Activated naive CD4-positive, alpha-beta T cell treated with anti-CD3 and anti-CD28 coated beads, Interleukin-2, amount 10 ng/mL, durations not matched to agents 7 days and 5 days (primary cell): ENCODE measurements at regions not wholly inside any gene's neighbourhood (a gene's known extent, or its start where the extent isn't known, plus 50 kb on each side); places are given as distances from the start of the nearest gene placed in this dataset.
A peak's percentile ranks its signal among the peaks of the same experiment; 100 is the strongest.
"Not testable (repeated sequence)": the region's sequence is repeated elsewhere in the genome, so short reads cannot be mapped to it uniquely, and the experiment has no call there.

Experiments
- CTCF ChIA-PET: fragments of 350-600 bp; sonication (Branson Sonifier 250); formaldehyde crosslinking; loops from one replicate; lab custom pipeline; 2021; ENCODE audit warnings: antibody characterized with exemption; lab: Charles Lee
- DNase-seq: peaks from one replicate; pipeline ENCODE4 v3.0.0-alpha.2; 2020
- H3K27ac Mint-ChIP-seq: one replicate; pipeline ENCODE4 v1.8.0; 2021; ENCODE audit warnings: mild to moderate bottlenecking, moderate library complexity, mixed read lengths
- H3K27me3 Mint-ChIP-seq: one replicate; pipeline ENCODE4 v1.8.0; 2021; ENCODE audit warnings: mild to moderate bottlenecking, mixed read lengths
- H3K36me3 Mint-ChIP-seq: one replicate; pipeline ENCODE4 v1.8.0; 2021; ENCODE audit warnings: mixed read lengths
- H3K4me1 Mint-ChIP-seq: one replicate; pipeline ENCODE4 v1.8.0; 2021; ENCODE audit warnings: mixed read lengths
- H3K4me3 Mint-ChIP-seq: one replicate; pipeline ENCODE4 v1.8.0; 2021; ENCODE audit warnings: mild to moderate bottlenecking, moderate library complexity, mixed read lengths
- H3K9me3 Mint-ChIP-seq: one replicate; pipeline ENCODE4 v1.8.0; 2021; ENCODE audit warnings: mixed read lengths

DNA sequence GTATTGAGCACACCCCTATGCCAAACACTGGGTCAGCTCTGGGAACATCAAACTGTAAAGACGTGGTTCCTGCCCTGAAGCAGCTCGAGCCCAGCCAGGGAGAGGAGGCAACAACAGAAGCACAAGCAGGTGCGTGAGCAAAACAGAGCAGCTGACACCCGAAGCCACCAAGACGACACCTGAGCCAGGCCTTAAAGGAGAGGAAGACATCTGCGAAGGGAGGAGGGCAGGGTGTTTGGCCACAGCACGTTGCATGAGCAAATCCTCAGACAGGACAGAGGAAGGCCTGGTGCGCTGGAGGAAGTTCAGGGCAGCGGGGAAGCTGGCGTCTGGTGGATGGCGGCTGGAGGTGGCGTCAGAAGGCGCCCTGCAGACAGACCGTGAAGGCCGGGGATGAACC is 172.0 kb downstream of the KLRB1 start:
- H3K36me3 Mint-ChIP-seq, H3K27me3 Mint-ChIP-seq, H3K9me3 Mint-ChIP-seq, H3K4me3 Mint-ChIP-seq, H3K4me1 Mint-ChIP-seq, CTCF ChIA-PET: not testable (repeated sequence)
- H3K27ac Mint-ChIP-seq, result peak overlapping the region; percentile 76
- peak; percentile 56 for DNase-seq

- H3K4me1 Mint-ChIP-seq, H3K27me3 Mint-ChIP-seq, H3K27ac Mint-ChIP-seq, CTCF ChIA-PET, H3K4me3 Mint-ChIP-seq, H3K9me3 Mint-ChIP-seq, DNase-seq: not testable (repeated sequence)
- H3K36me3 Mint-ChIP-seq, result peaks cover 13% of the 10 kb centered on the region
Observed at GRCh38 chr12:9430385-9430784, 177.3 kb downstream of the KLRB1 start.

GRCh38 chr12:9428856-9429255 is 178.9 kb downstream of the KLRB1 start:
- DNase-seq, CTCF ChIA-PET, H3K27me3 Mint-ChIP-seq, H3K9me3 Mint-ChIP-seq, H3K27ac Mint-ChIP-seq, H3K4me1 Mint-ChIP-seq, H3K4me3 Mint-ChIP-seq: not testable (repeated sequence)
- H3K36me3 Mint-ChIP-seq, result peaks cover 13% of the 10 kb centered on the region

- CTCF ChIA-PET, H3K4me1 Mint-ChIP-seq, H3K27ac Mint-ChIP-seq, H3K27me3 Mint-ChIP-seq, H3K9me3 Mint-ChIP-seq, DNase-seq, H3K4me3 Mint-ChIP-seq: not testable (repeated sequence)
- peaks cover 20% of the 10 kb centered on the region for H3K36me3 Mint-ChIP-seq
Observed at GRCh38 chr12:9425429-9425828, 182.3 kb downstream of the KLRB1 start.

DNA sequence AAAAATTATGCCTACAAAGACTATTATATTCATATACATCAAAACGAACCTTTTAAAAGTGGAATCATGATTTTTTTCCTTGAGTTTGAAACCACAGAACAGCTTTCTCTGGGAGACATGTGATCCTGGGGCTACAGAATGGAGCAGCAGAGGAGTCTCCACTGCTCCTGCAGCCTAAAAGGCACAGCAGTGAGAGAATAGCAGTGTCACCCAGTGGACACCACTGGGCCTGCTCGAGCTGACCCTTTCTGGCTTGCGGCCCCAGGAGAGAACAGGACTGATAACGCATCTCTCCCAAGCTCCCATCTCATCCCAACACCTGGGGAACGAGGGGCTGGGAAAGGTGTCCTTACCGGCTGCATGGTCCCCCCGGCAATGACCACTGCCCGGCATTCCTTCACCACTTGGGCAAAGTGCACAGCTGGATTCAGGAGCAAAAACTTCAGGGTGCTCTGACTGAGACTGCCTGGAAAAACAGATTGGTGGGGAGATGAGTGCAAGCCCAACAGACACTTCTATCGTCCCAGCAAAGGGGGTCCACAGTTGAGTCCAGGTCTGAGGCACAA is 183.5 kb downstream of the KLRB1 start:
- H3K27me3 Mint-ChIP-seq, DNase-seq, H3K4me3 Mint-ChIP-seq, CTCF ChIA-PET, H3K9me3 Mint-ChIP-seq, H3K4me1 Mint-ChIP-seq, H3K27ac Mint-ChIP-seq: not testable (repeated sequence)
- peaks cover 18% of the 10 kb centered on the region for H3K36me3 Mint-ChIP-seq

GRCh38 chr12:9422689-9423088 is 185.0 kb downstream of the KLRB1 start:
- H3K4me1 Mint-ChIP-seq, H3K27me3 Mint-ChIP-seq, DNase-seq, CTCF ChIA-PET, H3K4me3 Mint-ChIP-seq, H3K27ac Mint-ChIP-seq, H3K9me3 Mint-ChIP-seq: not testable (repeated sequence)
- H3K36me3 Mint-ChIP-seq, result peaks cover 18% of the 10 kb centered on the region

DNA sequence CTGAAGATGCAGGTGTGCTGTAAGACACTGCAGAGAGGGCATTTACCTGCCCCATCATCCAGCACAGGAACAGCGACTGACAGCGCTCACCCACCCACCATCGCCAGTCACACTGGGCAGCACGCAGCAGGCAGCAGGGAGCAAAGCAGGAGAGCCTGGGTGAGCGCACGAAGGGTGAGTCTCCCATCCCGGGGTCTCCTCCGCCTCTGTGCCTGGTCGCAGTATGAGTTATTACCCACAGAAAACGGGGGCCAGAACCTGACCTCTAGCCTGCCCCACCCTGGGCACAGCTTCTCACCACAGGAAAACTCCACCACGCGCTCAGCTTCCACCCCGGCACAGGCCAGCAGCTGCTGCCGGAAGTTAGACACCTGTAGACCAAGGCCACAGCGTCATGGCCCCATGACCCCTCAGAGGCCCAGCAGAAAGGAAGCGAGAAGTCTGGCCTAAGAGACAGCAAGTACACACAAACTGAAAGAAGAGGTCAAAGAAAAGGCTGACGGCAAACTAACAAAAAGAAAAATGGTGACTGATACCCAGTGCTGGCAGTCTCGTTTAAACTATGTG is 186.1 kb downstream of the KLRB1 start:
- H3K4me1 Mint-ChIP-seq, DNase-seq, H3K27ac Mint-ChIP-seq, H3K9me3 Mint-ChIP-seq, H3K4me3 Mint-ChIP-seq, H3K27me3 Mint-ChIP-seq, CTCF ChIA-PET: not testable (repeated sequence)
- peaks cover 14% of the 10 kb centered on the region for H3K36me3 Mint-ChIP-seq

GRCh38 chr12:9420817-9421519 is 186.7 kb downstream of the KLRB1 start:
- H3K27me3 Mint-ChIP-seq, H3K27ac Mint-ChIP-seq, H3K4me3 Mint-ChIP-seq, CTCF ChIA-PET, H3K4me1 Mint-ChIP-seq, DNase-seq, H3K9me3 Mint-ChIP-seq: not testable (repeated sequence)
- H3K36me3 Mint-ChIP-seq, result peaks cover 10% of the 10 kb centered on the region

DNA sequence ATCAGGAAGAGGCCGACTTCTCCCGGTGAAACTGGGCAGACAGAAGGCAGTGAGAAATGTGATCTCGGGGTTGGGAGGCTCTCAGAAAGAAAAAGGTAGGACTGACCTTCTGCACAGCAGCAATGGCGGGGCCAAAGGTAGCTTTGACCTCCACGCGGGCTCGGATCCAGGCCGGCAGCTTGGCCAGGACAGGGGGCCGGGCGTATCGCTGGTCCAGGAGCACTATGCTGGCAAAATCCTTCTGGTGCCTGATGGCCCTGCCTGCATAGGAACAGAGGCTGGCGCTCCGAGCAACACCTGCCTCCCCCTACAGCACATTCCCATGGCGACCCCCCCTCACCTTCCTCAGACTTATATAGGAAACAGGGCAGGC is 189.1 kb downstream of the KLRB1 start:
- CTCF ChIA-PET, result not testable (repeated sequence)

GRCh38 chr12:9417947-9418668 is 189.6 kb downstream of the KLRB1 start:
- H3K4me1 Mint-ChIP-seq, CTCF ChIA-PET, H3K36me3 Mint-ChIP-seq: not testable (repeated sequence)

More for the DNA sequence above, 189.1 kb downstream of the KLRB1 start:
- H3K9me3 Mint-ChIP-seq, H3K4me1 Mint-ChIP-seq, H3K27ac Mint-ChIP-seq, DNase-seq, H3K27me3 Mint-ChIP-seq, H3K4me3 Mint-ChIP-seq: not testable (repeated sequence)
- peaks cover 12% of the 10 kb centered on the region for H3K36me3 Mint-ChIP-seq

GRCh38 chr12:9417341-9417740 is 190.4 kb downstream of the KLRB1 start:
- DNase-seq, H3K27me3 Mint-ChIP-seq, H3K36me3 Mint-ChIP-seq, CTCF ChIA-PET, H3K4me3 Mint-ChIP-seq, H3K27ac Mint-ChIP-seq, H3K9me3 Mint-ChIP-seq: not testable (repeated sequence)
- peaks cover 10% of the 10 kb centered on the region for H3K4me1 Mint-ChIP-seq

More at GRCh38 chr12:9417947-9418668, 189.6 kb downstream of the KLRB1 start:
- not testable (repeated sequence) for DNase-seq, H3K9me3 Mint-ChIP-seq, H3K27ac Mint-ChIP-seq, H3K4me3 Mint-ChIP-seq, H3K27me3 Mint-ChIP-seq

GRCh38 chr12:9416346-9416745 is 191.4 kb downstream of the KLRB1 start:
- H3K9me3 Mint-ChIP-seq, H3K27ac Mint-ChIP-seq, H3K4me3 Mint-ChIP-seq, H3K27me3 Mint-ChIP-seq, CTCF ChIA-PET, DNase-seq: not testable (repeated sequence)
- Mint-ChIP-seq H3K36me3 (peaks cover 12% of the 10 kb centered on the region), H3K4me1 (peaks cover 16% of the 10 kb centered on the region)

- peaks cover 11% of the 10 kb centered on the region for H3K36me3 Mint-ChIP-seq
- DNase-seq, H3K27ac Mint-ChIP-seq, H3K4me3 Mint-ChIP-seq, CTCF ChIA-PET, H3K9me3 Mint-ChIP-seq, H3K27me3 Mint-ChIP-seq: not testable (repeated sequence)
- peaks cover 16% of the 10 kb centered on the region for H3K4me1 Mint-ChIP-seq
Observed at GRCh38 chr12:9415898-9416297, 191.8 kb downstream of the KLRB1 start.

GRCh38 chr12:9413862-9414261 is 193.9 kb downstream of the KLRB1 start:
- DNase-seq, H3K9me3 Mint-ChIP-seq, H3K27ac Mint-ChIP-seq, CTCF ChIA-PET, H3K27me3 Mint-ChIP-seq, H3K4me3 Mint-ChIP-seq: not testable (repeated sequence)
- Mint-ChIP-seq H3K36me3 (peaks cover 14% of the 10 kb centered on the region), H3K4me1 (peaks cover 16% of the 10 kb centered on the region)

- DNase-seq, H3K4me3 Mint-ChIP-seq, CTCF ChIA-PET, H3K27me3 Mint-ChIP-seq, H3K27ac Mint-ChIP-seq, H3K9me3 Mint-ChIP-seq: not testable (repeated sequence)
- Mint-ChIP-seq H3K36me3 (peaks cover 19% of the 10 kb centered on the region), H3K4me1 (peaks cover 16% of the 10 kb centered on the region)
Observed at GRCh38 chr12:9412459-9412858, 195.3 kb downstream of the KLRB1 start.
